H9 (cell line): ENCODE measurements at regions not wholly inside any gene's neighbourhood (a gene's known extent, or its start where the extent isn't known, plus 50 kb on each side); places are given as distances from the start of the nearest gene placed in this dataset.

Experiments
- DNase-seq: peaks from one replicate; pipeline ENCODE4 v3.0.0-alpha.2; 2017
- H2AFZ ChIP-seq: one replicate; pipeline ENCODE4 v1.6.1; 2013; ENCODE audit warnings: mild to moderate bottlenecking, low read length, control low read depth, moderate library complexity
- H2AK5ac ChIP-seq: 2 replicates; pipeline ENCODE4 v1.6.1; 2013; ENCODE audit warnings: low read length, control low read depth, mixed read lengths; ENCODE audit not compliant: insufficient read length
- H2BK120ac ChIP-seq: one replicate; pipeline ENCODE4 v1.6.1; 2013; ENCODE audit warnings: low read depth, mild to moderate bottlenecking, low read length, control low read depth, inconsistent platforms; ENCODE audit not compliant: poor library complexity, severe bottlenecking
- H2BK12ac ChIP-seq: 2 replicates; pipeline ENCODE4 v1.6.1; 2013; ENCODE audit warnings: low read length, control low read depth, mixed read lengths, low read depth; ENCODE audit not compliant: insufficient read length
- H2BK15ac ChIP-seq: 2 replicates; pipeline ENCODE4 v1.6.1; 2013; ENCODE audit warnings: low read depth, low read length, control low read depth
- H2BK20ac ChIP-seq: one replicate; pipeline ENCODE4 v1.6.1; 2013; ENCODE audit warnings: low read depth, mild to moderate bottlenecking, low read length, control low read depth, inconsistent platforms; ENCODE audit not compliant: poor library complexity, severe bottlenecking
- H2BK5ac ChIP-seq: 2 replicates; pipeline ENCODE4 v1.6.1; 2013; ENCODE audit warnings: low read length, control low read depth, mixed read lengths; ENCODE audit not compliant: insufficient read length
- H3K14ac ChIP-seq: 2 replicates; pipeline ENCODE4 v1.6.1; 2013; ENCODE audit warnings: low read length, control low read depth; ENCODE audit not compliant: insufficient read depth
- H3K18ac ChIP-seq: 2 replicates; pipeline ENCODE4 v1.6.1; 2013; ENCODE audit warnings: low read depth, mild to moderate bottlenecking, mixed read lengths, low read length, control low read depth; ENCODE audit not compliant: insufficient read length
- H3K23ac ChIP-seq: 2 replicates; pipeline ENCODE4 v1.6.1; 2013; ENCODE audit warnings: low read length, control low read depth, mixed read lengths, low read depth; ENCODE audit not compliant: insufficient read length
- H3K23me2 ChIP-seq: 2 replicates; pipeline ENCODE4 v1.6.1; 2013; ENCODE audit warnings: low read depth, mild to moderate bottlenecking, mixed read lengths, low read length, control low read depth; ENCODE audit not compliant: insufficient read length, poor library complexity, severe bottlenecking
- H3K27ac ChIP-seq: 2 replicates; pipeline ENCODE4 v1.5.1; 2013; ENCODE audit warnings: low read length, control low read depth, mixed read lengths, low read depth; ENCODE audit not compliant: insufficient read length
- H3K27me3 ChIP-seq: 2 replicates; pipeline ENCODE4 v1.6.1; 2013; ENCODE audit warnings: low read length, control low read depth, inconsistent platforms; ENCODE audit not compliant: insufficient read depth
- H3K4ac ChIP-seq: 2 replicates; pipeline ENCODE4 v1.6.1; 2013; ENCODE audit warnings: low read depth, mild to moderate bottlenecking, control low read depth, inconsistent platforms, low read length, moderate library complexity
- H3K4me1 ChIP-seq: 2 replicates; pipeline ENCODE4 v1.6.1; 2013; ENCODE audit warnings: low read length, control low read depth, inconsistent platforms; ENCODE audit not compliant: insufficient read depth
- H3K4me2 ChIP-seq: 2 replicates; pipeline ENCODE4 v1.6.1; 2013; ENCODE audit warnings: low read length, control low read depth, mixed read lengths; ENCODE audit not compliant: insufficient read length, insufficient read depth
- H3K56ac ChIP-seq: 2 replicates; pipeline ENCODE4 v1.6.1; 2013; ENCODE audit warnings: low read depth, mild to moderate bottlenecking, mixed read lengths, low read length, control low read depth; ENCODE audit not compliant: insufficient read length
- H3K79me1 ChIP-seq: 2 replicates; pipeline ENCODE4 v1.6.1; 2013; ENCODE audit warnings: low read depth, mild to moderate bottlenecking, moderate library complexity, low read length, control low read depth, inconsistent platforms; ENCODE audit not compliant: insufficient read depth, poor library complexity, severe bottlenecking
- H3K79me2 ChIP-seq: 2 replicates; pipeline ENCODE4 v1.6.1; 2013; ENCODE audit warnings: low read length, control low read depth, inconsistent platforms; ENCODE audit not compliant: insufficient read depth
- H3K9ac ChIP-seq: 2 replicates; pipeline ENCODE4 v1.6.1; 2013; ENCODE audit warnings: low read length, control low read depth, mixed read lengths; ENCODE audit not compliant: insufficient read length; ENCODE audit errors: extremely low read depth
- H3K9me3 ChIP-seq: one replicate; pipeline ENCODE4 v1.6.1; 2013; ENCODE audit warnings: low read depth, low read length, inconsistent platforms; ENCODE audit not compliant: control insufficient read depth
- H3T11ph ChIP-seq: one replicate; pipeline ENCODE4 v1.6.1; 2013; ENCODE audit warnings: mild to moderate bottlenecking, low read length, control low read depth, inconsistent platforms
- H4K20me1 ChIP-seq: one replicate; pipeline ENCODE4 v1.6.1; 2013; ENCODE audit not compliant: control insufficient read depth, insufficient read length, insufficient read depth
- H4K5ac ChIP-seq: 2 replicates; pipeline ENCODE4 v1.6.1; 2013; ENCODE audit warnings: low read depth, mild to moderate bottlenecking, mixed read lengths, low read length, control low read depth; ENCODE audit not compliant: insufficient read length
- H4K8ac ChIP-seq: replicated peaks from 2 replicates; pipeline ENCODE4 v1.6.1; 2013; ENCODE audit warnings: low read length, control low read depth, mixed read lengths, low read depth; ENCODE audit not compliant: insufficient read length
- H4K91ac ChIP-seq: 2 replicates; pipeline ENCODE4 v1.6.1; 2013; ENCODE audit warnings: low read depth, mild to moderate bottlenecking, moderate library complexity, mixed read lengths, low read length, control low read depth; ENCODE audit not compliant: insufficient read length
- H3K27ac Mint-ChIP-seq, 3 experiments: 2 replicates in 2 of 3; 3 replicates in 1 of 3; pipeline ENCODE4 v1.8.0; 2020 to 2021; ENCODE audit warnings: mixed read lengths in 3 of 3, mild to moderate bottlenecking in 1 of 3, moderate library complexity in 1 of 3
- H3K27me3 Mint-ChIP-seq: 2 replicates; pipeline ENCODE4 v1.8.0; 2021; ENCODE audit warnings: low read depth, mild to moderate bottlenecking, moderate library complexity, mixed read lengths
- H3K36me3 Mint-ChIP-seq, 3 experiments: 2 replicates in 2 of 3; 3 replicates in 1 of 3; pipeline ENCODE4 v1.8.0; 2020 to 2021; ENCODE audit warnings: low read depth in 3 of 3, mixed read lengths in 3 of 3; ENCODE audit not compliant: insufficient read depth in 1 of 3
- H3K4me1 Mint-ChIP-seq, 2 experiments: 2 replicates each; pipeline ENCODE4 v1.8.0; 2020; ENCODE audit warnings: mixed read lengths in 2 of 2
- H3K4me3 Mint-ChIP-seq, 2 experiments: 2 replicates in 1 of 2; 3 replicates in 1 of 2; pipeline ENCODE4 v1.8.0; 2020 to 2021; ENCODE audit warnings: mild to moderate bottlenecking in 2 of 2, mixed read lengths in 2 of 2, moderate library complexity in 1 of 2
- H3K9me3 Mint-ChIP-seq, 2 experiments: 2 replicates in 1 of 2; 3 replicates in 1 of 2; pipeline ENCODE4 v1.8.0; 2020; ENCODE audit warnings: mild to moderate bottlenecking in 2 of 2, mixed read lengths in 2 of 2, moderate library complexity in 1 of 2
- CTCF ChIP-seq: fragments of 200-600 bp; sonication (generic); conservative IDR thresholded peaks from 3 replicates; pipeline ENCODE4 v1.8.0; 2021; ENCODE audit warnings: antibody characterized with exemption, mild to moderate bottlenecking
- WGBS: extraction: QIAGEN DNeasy Blood & Tissue Kit; methylation state at CpG from one replicate; pipeline ENCODE4 v1.1.7; 2013; ENCODE audit warnings: missing lambda C conversion rate, low lambda C conversion rate, mixed read lengths; ENCODE audit not compliant: insufficient read length; ENCODE audit errors: extremely low coverage; 5-methylcytosine and 5-hydroxymethylcytosine counted together

DNA sequence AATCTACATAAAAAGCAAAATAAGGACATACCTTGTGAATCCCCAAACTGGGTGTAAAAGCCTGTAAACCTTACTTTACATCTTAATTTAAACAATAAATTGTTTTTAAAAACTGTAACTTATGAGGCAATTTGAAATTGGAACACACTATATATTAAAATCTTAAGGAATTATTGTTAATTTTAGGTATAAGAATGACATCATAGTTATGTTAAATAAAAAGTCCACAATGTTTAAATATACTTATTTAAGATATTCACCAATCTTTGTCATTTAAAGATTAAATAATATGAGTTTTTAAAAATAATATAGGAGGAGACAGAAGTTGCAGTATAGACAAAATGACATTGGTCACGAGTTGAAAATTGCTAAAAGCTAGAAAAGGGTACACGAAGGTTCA is 621.9 kb upstream of the POU3F2 start:
- no peak overlapping the region for H2BK120ac ChIP-seq
- H4K20me1 ChIP-seq = no peaks in the 10 kb centered on the region
- H3K9me3 Mint-ChIP-seq = no peaks in the 10 kb centered on the region
- H4K5ac ChIP-seq = no peak overlapping the region
- no peaks in the 10 kb centered on the region for H3K4me1 Mint-ChIP-seq
- H3K36me3 Mint-ChIP-seq = no peaks in the 10 kb centered on the region
- no peaks in the 10 kb centered on the region for H3K23me2 ChIP-seq
- H2AK5ac ChIP-seq = no peak overlapping the region
- H3K23ac ChIP-seq = no peak overlapping the region
- no peak overlapping the region for H3K4me3 Mint-ChIP-seq
- H3T11ph ChIP-seq = no peak overlapping the region
- H2BK5ac ChIP-seq = no peak overlapping the region
- no peak overlapping the region for H3K9ac ChIP-seq
- no peak overlapping the region for H2BK20ac ChIP-seq
- no peak overlapping the region for H3K18ac ChIP-seq
- no peaks in the 10 kb centered on the region for H3K9me3 ChIP-seq
- H3K56ac ChIP-seq = no peak overlapping the region
- no peak overlapping the region for H2BK15ac ChIP-seq
- no peak overlapping the region for H3K14ac ChIP-seq
- no peak overlapping the region for H2BK12ac ChIP-seq
- no peak overlapping the region for H3K4ac ChIP-seq
- H3K79me2 ChIP-seq = no peaks in the 10 kb centered on the region
- DNase-seq = no peak
- H3K27me3 ChIP-seq = no peaks in the 10 kb centered on the region
- no peak overlapping the region for H3K27ac Mint-ChIP-seq
- no peak overlapping the region for H2AFZ ChIP-seq
- no peak overlapping the region for H4K91ac ChIP-seq
- no peak for TF ChIP-seq CTCF
- 100% methylated on average over 1 of the region's 2 CpGs for WGBS
- no peaks in the 10 kb centered on the region for H3K27me3 Mint-ChIP-seq
- H3K27ac ChIP-seq = no peak overlapping the region
- no peak overlapping the region for H3K4me2 ChIP-seq
- H3K79me1 ChIP-seq = no peaks in the 10 kb centered on the region
- no peak overlapping the region for H4K8ac ChIP-seq
- no peaks in the 10 kb centered on the region for H3K4me1 ChIP-seq
